ENCODE measurements at regions not wholly inside any gene's neighbourhood (a gene's known extent, or its start where the extent isn't known, plus 50 kb on each side); places are given as distances from the start of the nearest gene placed in this dataset.

- no peak for TF ChIP-seq TAF1 (IDR thresholded peaks at IDR 0.05; ENCODE audit: borderline replicate concordance, insufficient read depth, low read length)
- TF ChIP-seq, protein P1, sequence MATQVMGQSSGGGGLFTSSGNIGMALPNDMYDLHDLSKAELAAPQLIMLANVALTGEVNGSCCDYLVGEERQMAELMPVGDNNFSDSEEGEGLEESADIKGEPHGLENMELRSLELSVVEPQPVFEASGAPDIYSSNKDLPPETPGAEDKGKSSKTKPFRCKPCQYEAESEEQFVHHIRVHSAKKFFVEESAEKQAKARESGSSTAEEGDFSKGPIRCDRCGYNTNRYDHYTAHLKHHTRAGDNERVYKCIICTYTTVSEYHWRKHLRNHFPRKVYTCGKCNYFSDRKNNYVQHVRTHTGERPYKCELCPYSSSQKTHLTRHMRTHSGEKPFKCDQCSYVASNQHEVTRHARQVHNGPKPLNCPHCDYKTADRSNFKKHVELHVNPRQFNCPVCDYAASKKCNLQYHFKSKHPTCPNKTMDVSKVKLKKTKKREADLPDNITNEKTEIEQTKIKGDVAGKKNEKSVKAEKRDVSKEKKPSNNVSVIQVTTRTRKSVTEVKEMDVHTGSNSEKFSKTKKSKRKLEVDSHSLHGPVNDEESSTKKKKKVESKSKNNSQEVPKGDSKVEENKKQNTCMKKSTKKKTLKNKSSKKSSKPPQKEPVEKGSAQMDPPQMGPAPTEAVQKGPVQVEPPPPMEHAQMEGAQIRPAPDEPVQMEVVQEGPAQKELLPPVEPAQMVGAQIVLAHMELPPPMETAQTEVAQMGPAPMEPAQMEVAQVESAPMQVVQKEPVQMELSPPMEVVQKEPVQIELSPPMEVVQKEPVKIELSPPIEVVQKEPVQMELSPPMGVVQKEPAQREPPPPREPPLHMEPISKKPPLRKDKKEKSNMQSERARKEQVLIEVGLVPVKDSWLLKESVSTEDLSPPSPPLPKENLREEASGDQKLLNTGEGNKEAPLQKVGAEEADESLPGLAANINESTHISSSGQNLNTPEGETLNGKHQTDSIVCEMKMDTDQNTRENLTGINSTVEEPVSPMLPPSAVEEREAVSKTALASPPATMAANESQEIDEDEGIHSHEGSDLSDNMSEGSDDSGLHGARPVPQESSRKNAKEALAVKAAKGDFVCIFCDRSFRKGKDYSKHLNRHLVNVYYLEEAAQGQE (IDR thresholded peaks at IDR 0.05; ENCODE audit: insufficient read depth in 1 of 2, low read depth in 2 of 2, low read length in 2 of 2), result no peak
- TF ChIP-seq POLR2AphosphoS5 (IDR thresholded peaks at IDR 0.05; ENCODE audit: low read depth, low read length), result no peak
- TF ChIP-seq SIN3A (IDR thresholded peaks at IDR 0.05; ENCODE audit: borderline replicate concordance, insufficient read depth, low read length), result no peak
- no peak for TF ChIP-seq FOXP2 (optimal IDR thresholded peaks at IDR 0.05; ENCODE audit: borderline replicate concordance, extremely low read depth, extremely low read length, insufficient read depth)
Measured at GRCh38 chr6:22363166-22363713, 66.4 kb upstream of the PRL start.

GRCh38 chr6:22363714-22364239, 66.9 kb upstream of the PRL start:
- no peak for TF ChIP-seq SIN3A (IDR thresholded peaks at IDR 0.05; ENCODE audit: borderline replicate concordance, insufficient read depth, low read length)

DNA sequence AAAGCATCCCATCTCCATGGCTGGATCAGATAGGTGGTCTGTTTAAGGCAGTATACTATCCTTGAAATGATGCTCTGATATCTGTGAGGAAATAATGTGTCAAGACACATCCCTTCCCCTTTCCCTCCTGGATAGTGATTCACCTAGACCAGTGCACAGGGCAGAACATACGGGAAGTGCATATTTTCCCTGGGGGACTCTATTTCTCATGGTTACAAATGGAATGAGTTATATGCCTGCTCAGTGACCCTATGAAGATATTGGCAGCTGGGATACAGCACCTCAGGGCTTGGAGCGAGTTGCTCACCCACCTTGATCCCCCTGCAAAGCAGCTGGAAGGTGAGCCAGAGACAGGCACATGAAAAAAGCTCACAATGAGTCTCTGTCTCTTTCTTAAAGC, 67.5 kb upstream of the PRL start:
- TF ChIP-seq TAF1 (IDR thresholded peaks at IDR 0.05; ENCODE audit: borderline replicate concordance, insufficient read depth, low read length) (no peak), SIN3A (IDR thresholded peaks at IDR 0.05; ENCODE audit: borderline replicate concordance, insufficient read depth, low read length) (no peak), POLR2AphosphoS5 (IDR thresholded peaks at IDR 0.05; ENCODE audit: low read depth, low read length) (no peak), FOXP2 (optimal IDR thresholded peaks at IDR 0.05; ENCODE audit: borderline replicate concordance, extremely low read depth, extremely low read length, insufficient read depth) (no peak)
- TF ChIP-seq, protein P1 (IDR thresholded peaks at IDR 0.05; ENCODE audit: insufficient read depth in 1 of 2, low read depth in 2 of 2, low read length in 2 of 2), result no peak

DNA sequence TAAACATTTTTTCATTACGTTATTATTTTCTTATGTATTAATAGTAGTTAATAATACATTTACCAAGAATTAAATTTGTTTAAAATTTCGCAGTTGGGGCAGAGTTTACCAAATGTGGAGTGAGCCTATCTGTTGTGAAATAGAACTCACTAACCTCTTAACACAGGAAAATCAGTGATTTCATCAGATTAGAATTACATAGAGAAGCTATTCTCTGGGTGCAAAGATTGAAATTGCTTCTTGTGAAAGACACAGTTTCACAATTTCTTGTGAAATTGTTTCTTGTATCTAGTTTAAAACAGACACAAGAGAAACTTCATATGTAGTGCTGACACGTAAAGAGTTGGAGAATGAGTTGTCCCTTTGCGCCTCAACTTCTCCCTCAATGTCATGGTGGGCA, 69.4 kb upstream of the PRL start:
- no peak for TF ChIP-seq SIN3A (IDR thresholded peaks at IDR 0.05; ENCODE audit: borderline replicate concordance, insufficient read depth, low read length)

GRCh38 chr6:22367346-22367745, 70.5 kb upstream of the PRL start:
- TF ChIP-seq FOXP2 (optimal IDR thresholded peaks at IDR 0.05; ENCODE audit: borderline replicate concordance, extremely low read depth, extremely low read length, insufficient read depth) (no peak), SIN3A (IDR thresholded peaks at IDR 0.05; ENCODE audit: borderline replicate concordance, insufficient read depth, low read length) (no peak), POLR2AphosphoS5 (IDR thresholded peaks at IDR 0.05; ENCODE audit: low read depth, low read length) (no peak), TAF1 (IDR thresholded peaks at IDR 0.05; ENCODE audit: borderline replicate concordance, insufficient read depth, low read length) (no peak)
- TF ChIP-seq, protein P1 (IDR thresholded peaks at IDR 0.05; ENCODE audit: insufficient read depth in 1 of 2, low read depth in 2 of 2, low read length in 2 of 2), result no peak

DNA sequence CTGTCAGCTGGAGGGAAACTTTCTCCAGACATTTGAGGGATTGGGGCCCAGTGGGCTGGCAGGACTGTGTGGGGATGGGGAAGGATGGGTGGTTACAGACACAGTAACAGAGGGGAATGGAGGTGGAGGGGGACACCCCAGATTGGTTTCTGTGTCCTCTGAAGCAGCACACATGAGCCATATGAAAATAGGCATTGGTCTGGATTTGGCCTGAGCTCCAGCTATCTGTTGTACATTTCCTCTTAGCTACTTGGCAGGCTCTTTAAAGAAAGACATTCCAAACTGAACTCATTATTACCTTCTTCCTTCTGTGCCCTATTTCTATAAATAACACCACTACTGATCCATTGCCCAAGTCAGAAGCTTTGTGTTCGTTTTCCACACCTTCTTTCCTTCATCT, 72.0 kb upstream of the PRL start:
- TF ChIP-seq, protein P1 (IDR thresholded peaks at IDR 0.05; ENCODE audit: insufficient read depth in 1 of 2, low read depth in 2 of 2, low read length in 2 of 2), result no peak
- TF ChIP-seq TAF1 (IDR thresholded peaks at IDR 0.05; ENCODE audit: borderline replicate concordance, insufficient read depth, low read length), result no peak
- no peak for TF ChIP-seq FOXP2 (optimal IDR thresholded peaks at IDR 0.05; ENCODE audit: borderline replicate concordance, extremely low read depth, extremely low read length, insufficient read depth)
- TF ChIP-seq SIN3A (IDR thresholded peaks at IDR 0.05; ENCODE audit: borderline replicate concordance, insufficient read depth, low read length), result no peak
- no peak for TF ChIP-seq POLR2AphosphoS5 (IDR thresholded peaks at IDR 0.05; ENCODE audit: low read depth, low read length)
